GM19468 (cell line): ENCODE measurements at regions not wholly inside any gene's neighbourhood (a gene's known extent, or its start where the extent isn't known, plus 50 kb on each side); places are given as distances from the start of the nearest gene placed in this dataset.
A peak's percentile ranks its signal among the peaks of the same experiment; 100 is the strongest.
"Not testable (repeated sequence)": the region's sequence is repeated elsewhere in the genome, so short reads cannot be mapped to it uniquely, and the experiment has no call there.

Source experiments
- ATAC-seq: cut with Tn5 transposase; IDR thresholded peaks from one replicate; pipeline ENCODE4 v1.9.1; 2021; ENCODE audit warnings: mild to moderate bottlenecking, moderate library complexity, moderate number of reproducible peaks; ENCODE audit not compliant: unreplicated experiment; ENCODE audit errors: extremely low read depth

- no peak for ATAC-seq
These were observed 51.3 kb upstream of the EGFL6 start for GRCh38 chrX:13518126-13518525.

GRCh38 chrX:13515211-13515930 is 54.0 kb upstream of the EGFL6 start:
- no peak for ATAC-seq

GRCh38 chrX:13511944-13512330 is 57.5 kb upstream of the EGFL6 start:
- no peak for ATAC-seq

- ATAC-seq: no peak
These were observed 58.0 kb upstream of the EGFL6 start for GRCh38 chrX:13511241-13511943.

GRCh38 chrX:13507893-13508292 is 61.5 kb upstream of the EGFL6 start:
- ATAC-seq: no peak

- no peak for ATAC-seq
These were observed 62.8 kb upstream of the EGFL6 start for GRCh38 chrX:13506574-13506973.

- no peak for ATAC-seq
These were observed 66.8 kb upstream of the EGFL6 start for GRCh38 chrX:13502590-13502989.

- ATAC-seq: no peak
These were observed 69.7 kb upstream of the EGFL6 start for GRCh38 chrX:13499736-13500135.

- no peak for ATAC-seq
These were observed 71.2 kb upstream of the EGFL6 start for GRCh38 chrX:13498238-13498637.

GRCh38 chrX:13495232-13495631 is 74.2 kb upstream of the EGFL6 start:
- no peak for ATAC-seq

GRCh38 chrX:13494562-13494961 is 74.8 kb upstream of the EGFL6 start:
- ATAC-seq: no peak

- ATAC-seq: no peak
These were observed 75.7 kb upstream of the EGFL6 start for GRCh38 chrX:13493659-13494058.

- ATAC-seq: no peak
These were observed 77.1 kb upstream of the EGFL6 start for GRCh38 chrX:13492286-13492685.

GRCh38 chrX:13491061-13491460 is 78.3 kb upstream of the EGFL6 start:
- no peak for ATAC-seq

- no peak for ATAC-seq
These were observed 79.9 kb upstream of the EGFL6 start for GRCh38 chrX:13489454-13489853.

- ATAC-seq: peak; percentile 50
These were observed 81.5 kb upstream of the EGFL6 start for GRCh38 chrX:13487731-13488505.

- no peak for ATAC-seq
These were observed 84.2 kb upstream of the EGFL6 start for GRCh38 chrX:13485167-13485566.

GRCh38 chrX:13483773-13484172 is 85.6 kb upstream of the EGFL6 start:
- no peak for ATAC-seq

GRCh38 chrX:13482746-13483541 is 86.5 kb upstream of the EGFL6 start:
- no peak for ATAC-seq

GRCh38 chrX:13480780-13481179 is 88.6 kb upstream of the EGFL6 start:
- ATAC-seq: not testable (repeated sequence)
